HG03139 (cell line): ENCODE measurements at regions not wholly inside any gene's neighbourhood (a gene's known extent, or its start where the extent isn't known, plus 50 kb on each side); places are given as distances from the start of the nearest gene placed in this dataset.

ENCODE experiments used
- ATAC-seq: cut with Tn5 transposase; IDR thresholded peaks from one replicate; pipeline ENCODE4 v1.9.1; 2021; ENCODE audit not compliant: unreplicated experiment

DNA sequence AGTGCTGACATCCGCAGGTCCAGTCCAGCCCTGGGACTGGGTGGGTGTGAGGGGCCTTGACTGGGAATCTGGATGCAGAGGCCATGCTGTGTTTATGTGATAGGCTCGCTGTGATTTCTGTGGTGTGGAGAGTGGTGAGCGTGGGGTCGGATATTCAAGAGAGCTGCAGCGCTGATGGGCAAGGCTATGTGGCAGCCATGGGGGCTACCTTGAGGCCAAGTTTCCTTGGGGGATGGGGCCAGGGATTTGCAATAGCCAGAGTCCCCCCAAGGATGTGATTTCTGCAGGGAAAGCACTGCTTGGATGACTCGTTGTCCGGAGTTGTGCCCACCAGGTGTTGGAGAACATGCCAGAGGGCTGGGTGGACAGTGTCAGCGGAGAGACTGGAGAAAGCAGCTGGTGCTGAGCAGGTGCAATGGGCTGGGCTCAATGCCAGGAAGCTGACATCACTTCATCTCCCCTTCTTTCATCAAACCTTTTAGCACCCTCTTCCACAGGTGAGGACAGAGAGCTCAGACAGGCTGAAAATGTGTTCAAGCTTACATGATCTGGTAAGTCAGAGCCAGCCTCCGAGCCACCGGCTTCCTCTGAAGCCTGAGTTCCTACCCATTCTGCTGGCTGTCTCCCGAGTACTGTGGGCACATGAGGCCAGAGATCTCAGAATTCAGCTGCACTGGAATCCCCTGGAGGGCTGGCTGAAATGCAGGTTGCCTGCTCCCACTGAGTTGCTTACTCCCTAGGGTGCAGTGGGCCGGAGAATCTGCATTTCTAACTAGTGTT, 132.9 kb downstream of the RHOU start:
- ATAC-seq = no peak

DNA sequence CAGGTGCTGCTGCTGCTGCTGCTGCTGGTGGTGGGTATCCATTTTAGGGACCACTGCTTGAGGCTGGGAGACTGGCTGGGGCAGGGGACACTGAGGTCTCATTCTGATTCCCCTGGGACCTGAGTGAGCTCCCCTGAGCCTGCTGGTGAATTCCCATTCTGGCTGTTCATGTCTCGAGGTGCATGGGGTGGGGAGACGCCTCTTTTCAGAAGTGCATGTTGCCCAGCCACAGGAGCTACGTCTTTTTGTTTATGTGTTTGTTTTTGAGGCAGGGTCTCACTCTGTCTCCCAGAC, 133.4 kb downstream of the RHOU start:
- ATAC-seq = no peak

DNA sequence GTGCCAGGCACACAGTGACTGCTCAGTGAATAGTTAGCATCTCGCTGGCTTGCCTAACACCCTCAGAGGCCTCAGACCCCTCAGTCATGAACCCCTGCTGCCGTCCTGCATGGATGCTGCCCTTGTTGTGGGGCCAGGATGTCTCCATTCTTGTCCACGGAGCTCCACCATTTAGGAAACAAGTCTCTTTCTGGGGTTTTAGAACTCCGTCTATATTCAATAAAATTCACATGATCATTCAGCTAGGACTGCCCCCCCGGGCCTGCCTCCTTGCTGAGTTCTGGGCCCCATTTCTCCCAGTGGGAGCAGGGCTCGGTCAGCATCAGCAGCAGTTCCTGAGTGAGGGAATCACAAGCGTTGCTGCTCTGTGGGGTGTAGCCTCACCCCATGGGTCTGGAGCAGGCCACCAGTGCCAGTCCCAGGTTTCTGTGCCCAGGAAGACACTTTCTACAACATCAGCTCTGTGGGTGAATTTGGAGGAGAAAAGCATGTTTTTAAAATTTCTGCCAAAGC, 134.1 kb downstream of the RHOU start:
- no peak for ATAC-seq

DNA sequence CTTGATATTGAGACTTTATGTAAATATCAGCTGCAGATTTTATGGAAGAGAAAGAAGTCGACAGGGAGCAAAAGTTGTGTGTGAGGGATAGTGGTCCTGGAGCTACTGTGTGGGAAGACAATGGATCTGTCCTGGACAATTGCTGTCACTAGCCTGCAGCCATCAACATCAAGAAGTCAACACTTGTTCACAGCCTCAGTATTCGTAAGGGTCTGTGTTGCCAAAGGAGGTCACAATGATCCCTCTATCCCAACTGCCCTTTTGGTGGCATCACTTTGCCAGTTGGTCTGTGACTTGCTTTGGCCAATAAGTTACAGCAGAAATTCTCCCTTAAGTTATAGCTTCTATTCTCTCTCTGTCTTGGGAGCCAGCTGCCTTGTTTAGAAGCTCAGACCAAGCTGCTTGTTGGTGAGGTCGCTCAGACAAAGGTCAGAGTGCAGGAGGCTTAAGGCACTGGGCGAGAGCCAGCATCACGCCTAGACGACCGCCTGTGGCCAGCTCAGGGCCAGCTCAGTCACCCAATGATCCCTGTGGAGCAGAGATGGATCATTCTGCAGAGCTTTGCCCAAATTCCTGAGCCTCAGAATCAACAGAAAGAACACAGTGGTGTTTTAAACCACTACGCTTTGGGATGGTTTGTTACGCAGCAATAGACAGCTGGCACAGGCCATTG, 134.9 kb downstream of the RHOU start:
- ATAC-seq = no peak

DNA sequence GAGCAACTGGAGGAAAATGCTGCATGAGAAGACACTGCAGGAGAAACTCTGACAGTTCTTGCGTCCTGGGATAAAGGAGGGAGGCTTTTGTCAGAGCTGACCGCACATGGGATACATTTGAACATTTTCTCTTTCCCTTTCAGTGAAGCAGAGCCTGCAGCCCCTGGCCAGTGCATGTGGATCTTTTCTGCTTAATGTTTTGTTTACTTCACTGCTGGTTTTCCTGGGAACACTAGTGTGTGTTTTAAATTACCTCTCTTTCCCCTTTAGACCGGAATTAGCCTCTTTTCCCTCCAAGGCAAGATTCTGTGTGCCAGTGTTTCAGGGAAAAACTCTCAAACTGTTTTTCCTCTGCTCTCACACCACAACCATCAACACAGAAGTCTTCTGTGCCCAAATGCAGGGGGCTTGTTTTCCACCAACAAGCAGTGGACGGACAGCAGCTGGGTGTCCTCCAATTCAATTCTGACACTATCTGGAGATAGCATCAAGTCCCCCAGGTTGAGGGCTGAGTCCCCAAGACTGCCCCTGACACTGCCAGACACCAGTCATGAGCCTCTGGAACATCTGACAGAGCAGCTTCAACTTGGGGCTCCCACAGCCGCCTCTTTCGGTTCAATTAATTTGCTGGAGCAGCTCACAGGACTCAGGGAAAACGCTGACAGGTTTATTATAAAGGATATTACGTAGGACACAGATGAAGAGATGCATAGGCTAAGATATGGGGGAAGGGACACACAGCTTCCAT, 136.2 kb downstream of the RHOU start:
- no peak for ATAC-seq

DNA sequence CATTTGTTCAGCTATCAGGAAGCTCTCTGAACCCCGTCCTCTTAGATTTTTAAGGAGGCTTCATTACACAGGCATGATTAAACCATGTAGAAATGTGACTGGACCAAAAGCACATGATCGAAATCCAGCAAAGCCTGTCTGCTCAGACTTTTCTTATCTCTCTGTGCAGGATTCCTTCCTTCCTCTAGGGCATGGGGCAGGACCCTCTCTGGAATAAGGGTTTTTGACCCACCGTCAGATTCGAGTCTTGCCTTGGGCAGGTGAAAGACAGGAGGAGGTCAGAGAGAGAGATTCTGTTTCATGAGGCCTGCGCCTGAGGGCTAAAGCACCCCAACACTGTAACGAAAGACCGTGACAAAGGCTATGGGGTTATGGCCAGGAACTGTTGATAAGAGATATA, 136.8 kb downstream of the RHOU start:
- ATAC-seq = no peak

DNA sequence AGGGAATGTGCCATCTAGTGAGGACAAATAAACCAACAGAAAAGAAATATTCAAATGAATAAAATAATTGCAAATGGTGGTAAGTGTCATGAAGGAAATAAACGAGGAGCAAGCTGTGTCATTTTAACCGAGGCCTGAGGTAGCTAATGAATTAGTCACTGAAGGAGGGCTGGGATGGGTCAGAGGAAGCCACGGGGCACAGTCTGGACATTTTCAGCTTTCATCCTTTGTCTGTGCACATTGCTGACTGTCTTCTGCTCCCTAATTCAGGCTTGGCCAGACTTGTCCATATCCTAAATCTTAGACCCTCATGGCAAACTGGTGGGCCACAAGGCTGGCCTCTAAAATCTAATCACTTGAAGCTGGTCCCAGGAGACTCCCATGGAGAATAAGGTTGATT, 138.4 kb downstream of the RHOU start:
- ATAC-seq = no peak

DNA sequence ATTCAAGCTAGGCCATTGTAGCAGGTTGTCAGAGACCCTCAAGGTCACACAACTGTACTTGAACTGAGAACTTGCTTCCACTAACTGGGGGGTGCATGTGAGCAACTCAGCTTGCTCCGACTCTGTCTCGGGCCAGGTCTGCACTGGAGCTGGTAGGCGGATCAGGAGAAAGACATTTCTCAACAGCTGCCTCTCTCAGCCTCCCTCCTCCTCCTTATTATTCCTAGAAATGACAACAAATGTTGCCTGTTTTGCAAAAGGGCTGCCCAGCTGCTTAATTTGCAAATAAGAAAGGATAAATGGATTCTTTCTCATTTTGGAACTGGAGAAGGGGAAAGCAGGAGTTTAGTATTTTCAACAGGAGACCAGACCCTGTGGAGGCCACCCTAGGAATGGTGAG, 140.5 kb downstream of the RHOU start:
- no peak for ATAC-seq

DNA sequence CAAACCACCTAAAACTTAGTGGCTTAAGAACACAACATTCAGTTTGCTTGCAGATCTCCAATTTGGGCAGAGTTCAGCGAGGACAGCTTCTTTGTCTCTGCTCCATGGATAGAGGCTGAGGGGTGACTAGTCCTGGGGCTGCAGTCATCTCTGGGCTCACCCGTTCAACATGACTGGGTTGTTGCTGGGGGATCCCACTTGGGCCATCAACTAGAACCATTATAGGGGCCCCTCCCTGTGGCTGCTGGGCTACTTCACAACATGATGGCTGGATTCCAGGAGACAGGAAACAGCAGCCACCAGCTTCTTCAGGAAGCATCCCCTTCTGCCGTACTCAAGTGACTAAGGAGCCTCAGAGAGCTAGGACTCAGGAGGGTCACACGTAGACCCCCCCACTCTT, 140.9 kb downstream of the RHOU start:
- ATAC-seq = no peak

DNA sequence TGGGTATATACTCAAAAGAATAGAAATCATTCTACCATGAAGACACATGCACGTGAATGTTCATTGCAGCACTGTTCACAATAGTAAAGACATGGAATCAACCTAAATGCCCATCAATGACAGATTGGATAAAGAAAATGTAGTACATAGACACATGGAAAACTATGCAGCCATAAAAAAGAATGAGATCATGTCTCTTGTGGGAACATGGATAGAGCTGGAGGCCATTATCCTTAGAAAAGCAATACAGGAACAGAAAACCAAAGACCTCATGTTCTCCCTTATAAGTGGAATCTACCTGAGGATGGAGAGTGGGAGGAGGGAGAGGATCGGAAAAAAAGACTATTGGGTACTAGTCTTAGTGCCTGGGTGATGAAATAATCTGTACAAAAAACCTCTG, 143.9 kb downstream of the RHOU start:
- no peak for ATAC-seq

DNA sequence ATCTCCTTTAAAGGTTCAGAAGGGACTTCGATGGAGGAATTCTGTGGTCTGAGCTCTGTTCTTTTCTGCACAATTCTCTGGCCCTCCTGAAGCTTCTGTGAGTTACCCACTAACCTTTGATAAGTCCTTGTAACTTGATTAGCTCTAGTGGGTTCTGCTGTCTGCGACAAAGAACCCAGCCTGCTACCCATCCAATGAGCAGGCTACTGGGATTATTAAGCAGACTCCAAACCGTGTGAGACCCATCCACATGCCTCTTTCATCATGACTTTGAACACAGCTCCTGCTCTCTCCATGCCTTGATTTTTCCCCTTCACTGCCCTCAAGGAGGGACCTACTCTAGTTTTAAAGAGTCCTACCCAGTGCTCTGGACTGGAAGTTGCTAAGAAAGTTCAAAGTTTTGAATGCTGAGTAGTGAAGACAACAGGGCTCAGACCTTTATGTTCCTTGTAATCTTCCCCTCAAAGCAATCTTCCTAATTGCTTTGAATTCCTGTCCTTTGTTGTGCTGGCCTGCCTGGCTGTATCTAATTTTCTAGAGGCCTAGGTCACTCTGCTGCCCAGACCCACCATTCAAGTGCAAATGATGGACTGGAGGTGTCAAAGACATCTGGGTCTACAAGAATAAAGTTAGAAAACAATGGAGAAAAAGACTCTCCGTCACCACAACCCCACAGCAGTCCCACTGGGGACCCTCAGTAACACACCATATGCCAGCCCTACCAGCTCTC, 146.9 kb downstream of the RHOU start:
- ATAC-seq = no peak

DNA sequence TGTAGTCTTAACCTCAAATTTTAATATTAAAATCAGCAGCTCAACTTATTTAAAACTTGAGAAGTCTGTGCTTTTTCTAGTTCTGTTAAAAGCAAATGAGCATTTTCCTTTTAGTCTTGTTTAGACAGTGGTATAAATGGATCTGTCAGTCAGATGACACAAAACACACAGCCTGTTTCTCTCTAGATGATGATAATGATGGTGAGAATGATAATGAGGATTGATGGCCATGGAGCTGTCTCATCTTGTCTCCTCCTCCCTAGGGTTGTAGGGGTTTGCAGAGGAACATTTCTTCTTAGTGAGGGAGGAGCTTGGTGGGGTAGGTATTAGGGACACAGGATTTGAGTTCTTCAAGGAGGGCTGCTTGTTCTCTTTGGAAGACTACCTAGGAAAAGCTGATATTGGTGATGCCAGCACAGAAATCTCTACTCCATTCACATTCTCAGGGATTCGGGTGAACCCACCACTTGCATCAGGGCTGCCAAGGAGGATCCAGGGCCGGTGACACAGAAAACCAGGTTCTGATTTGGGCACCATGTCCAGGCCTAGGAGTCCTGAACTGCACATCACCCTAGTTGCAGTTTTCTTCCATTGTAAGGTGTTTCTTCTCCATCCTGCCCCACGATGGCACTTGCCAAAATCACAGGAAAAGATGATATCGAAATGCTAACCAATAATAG, 147.6 kb downstream of the RHOU start:
- no peak for ATAC-seq

DNA sequence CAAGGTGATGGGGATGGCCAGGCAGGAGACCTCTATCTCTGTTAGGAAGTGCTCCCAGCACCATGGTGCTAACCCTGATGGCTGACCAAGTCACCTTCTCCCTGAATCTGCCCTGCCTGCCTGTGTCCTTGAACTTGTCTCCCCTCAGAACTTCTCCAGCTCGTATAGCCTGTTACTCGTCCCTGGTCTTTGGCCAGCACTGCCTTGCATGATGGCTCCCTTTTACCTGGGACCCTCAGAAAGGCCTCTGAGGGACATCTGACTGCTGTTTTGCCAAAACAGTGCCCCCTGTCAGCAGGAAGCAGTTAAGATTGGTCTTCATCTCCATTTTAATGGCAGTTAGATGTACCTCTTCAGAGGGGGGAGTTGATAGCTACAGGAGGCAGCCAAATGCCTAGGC, 148.3 kb downstream of the RHOU start:
- no peak for ATAC-seq

DNA sequence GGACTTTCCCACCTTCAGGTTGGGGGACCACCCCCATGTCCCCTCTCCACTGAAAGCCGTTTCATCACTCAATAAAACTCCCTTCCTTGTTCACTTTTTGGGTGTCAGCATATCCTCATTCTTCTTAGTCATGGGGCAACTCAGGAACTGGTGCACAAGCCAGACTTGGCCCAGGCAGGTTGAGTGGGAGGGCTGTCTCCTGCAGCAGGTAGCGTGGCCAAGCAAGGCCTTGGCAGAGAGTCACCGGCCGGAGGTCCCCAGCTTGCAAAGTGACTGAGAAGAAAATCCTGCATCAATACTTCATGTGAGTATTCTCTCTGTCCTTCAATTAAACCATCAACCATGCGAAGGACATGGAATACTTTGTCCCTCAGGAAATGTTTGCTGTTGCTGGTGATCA, 148.9 kb downstream of the RHOU start:
- ATAC-seq = no peak

DNA sequence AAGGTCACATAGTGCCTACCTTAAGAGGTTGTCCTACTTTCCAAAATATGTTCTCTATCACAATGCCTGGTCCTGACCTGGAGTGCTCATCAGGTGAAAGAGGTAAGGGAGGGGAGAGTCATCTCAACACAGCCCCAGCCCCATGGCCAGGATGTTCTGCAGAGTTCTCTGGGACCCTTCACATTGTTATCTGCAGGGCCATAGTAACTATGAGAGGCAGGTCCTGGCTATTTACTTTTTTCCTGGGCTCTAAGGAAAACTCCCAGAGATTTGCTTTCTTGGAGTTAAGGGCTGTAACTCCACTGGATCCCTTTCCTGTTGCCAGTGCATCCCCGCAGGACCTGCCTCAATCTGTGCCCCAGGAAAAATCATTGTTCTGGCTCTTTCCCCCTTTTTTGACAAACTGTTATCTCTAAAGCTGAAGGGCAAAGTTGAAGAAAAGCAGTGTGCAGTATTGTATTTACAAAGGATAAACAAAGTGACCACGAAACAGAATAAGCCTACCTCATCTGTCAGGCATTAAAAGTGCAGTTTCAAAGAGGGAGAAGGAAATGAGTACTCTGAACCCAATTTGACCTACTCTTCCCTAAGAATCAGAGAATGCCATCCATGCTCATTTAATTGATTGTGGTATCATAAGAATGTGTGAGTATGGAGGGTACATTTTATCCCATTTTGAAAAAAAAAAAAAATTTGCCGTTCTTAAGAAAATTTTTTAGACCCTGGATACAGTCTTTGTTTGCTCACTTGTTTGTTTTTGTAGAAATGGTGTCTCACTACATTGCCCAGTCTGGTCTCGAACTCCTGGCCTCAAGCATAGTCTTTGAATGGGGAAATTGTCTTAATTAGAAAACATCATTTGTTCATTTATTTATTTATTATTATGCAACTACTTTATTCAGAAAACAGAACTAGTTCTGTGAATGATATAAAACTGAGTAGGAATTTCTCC, 149.6 kb downstream of the RHOU start:
- no peak for ATAC-seq

DNA sequence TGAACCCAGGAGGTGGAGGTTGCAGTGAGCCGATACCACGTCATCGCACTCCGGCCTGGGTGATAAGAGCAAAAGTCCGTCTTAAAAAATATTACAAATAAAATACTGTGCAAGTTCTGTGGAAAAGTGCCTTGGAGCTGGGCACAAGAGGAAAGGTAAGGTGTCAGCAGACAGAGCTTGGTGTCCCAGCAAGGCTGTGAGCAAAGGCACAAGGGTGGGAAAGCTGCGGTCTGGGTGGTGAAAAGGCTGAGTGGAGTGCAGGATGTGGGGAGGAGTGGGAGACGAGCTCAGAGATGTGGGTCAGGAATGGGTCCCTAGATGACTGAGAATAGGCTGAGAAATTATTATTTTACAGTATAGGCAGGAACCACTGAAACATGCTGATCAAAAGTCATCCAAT, 150.6 kb downstream of the RHOU start:
- no peak for ATAC-seq

DNA sequence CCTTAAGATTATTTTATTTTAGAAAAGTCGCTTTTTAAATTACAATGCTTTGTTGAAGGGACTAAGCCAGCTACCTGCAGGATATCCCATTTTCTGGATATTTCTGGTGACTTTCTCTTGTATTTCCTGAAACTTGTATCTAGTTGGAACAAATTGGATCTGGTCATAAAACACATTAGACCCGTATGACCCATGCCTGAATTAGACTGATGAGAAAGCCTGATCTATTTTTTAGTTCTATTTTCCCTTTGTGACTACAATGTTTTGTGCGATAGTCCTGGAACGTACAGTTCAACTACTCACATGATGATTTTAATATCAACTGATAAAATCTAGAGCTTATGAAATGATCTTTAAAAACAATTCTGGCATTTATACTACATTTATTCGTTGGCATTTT, 151.8 kb downstream of the RHOU start:
- no peak for ATAC-seq

DNA sequence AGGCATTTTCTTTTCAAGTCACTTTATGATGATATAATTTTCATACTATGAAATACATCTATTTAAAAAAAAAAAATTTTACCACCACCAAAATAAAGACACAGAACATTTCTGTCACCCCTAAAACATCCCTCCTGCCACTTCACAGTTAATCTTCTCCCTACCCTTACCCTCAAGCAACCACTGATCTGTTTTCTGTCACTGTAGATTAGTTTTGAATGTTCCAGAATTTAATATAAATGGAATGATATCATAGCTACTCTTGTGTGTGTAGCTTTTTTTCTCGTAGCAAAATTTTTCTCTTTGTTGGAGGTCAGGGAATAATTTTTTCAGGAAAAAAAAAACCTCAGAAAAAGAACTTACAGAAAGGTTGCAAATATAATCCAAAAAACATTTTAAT, 152.7 kb downstream of the RHOU start:
- no peak for ATAC-seq

DNA sequence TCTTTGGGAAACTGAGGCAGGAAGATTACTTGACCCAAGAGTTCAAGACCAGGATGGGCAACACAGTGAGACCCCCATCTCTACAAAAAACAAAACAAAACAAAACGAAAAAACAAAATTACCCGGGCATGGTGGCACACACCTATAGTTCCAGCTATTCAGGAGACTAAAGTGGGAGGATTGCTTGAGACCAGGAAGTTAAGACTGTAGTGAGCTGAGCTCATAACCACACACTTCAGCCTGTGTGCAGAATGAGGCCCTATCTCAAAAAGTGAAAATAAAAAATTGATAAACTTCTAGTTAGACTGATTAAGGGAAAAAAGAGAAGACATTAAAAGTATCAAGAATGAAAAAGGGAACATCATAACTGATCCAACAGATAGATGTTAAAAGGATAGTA, 154.0 kb downstream of the RHOU start:
- ATAC-seq = no peak
